ENCODE measurements at regions not wholly inside any gene's neighbourhood (a gene's known extent, or its start where the extent isn't known, plus 50 kb on each side); places are given as distances from the start of the nearest gene placed in this dataset.

DNA sequence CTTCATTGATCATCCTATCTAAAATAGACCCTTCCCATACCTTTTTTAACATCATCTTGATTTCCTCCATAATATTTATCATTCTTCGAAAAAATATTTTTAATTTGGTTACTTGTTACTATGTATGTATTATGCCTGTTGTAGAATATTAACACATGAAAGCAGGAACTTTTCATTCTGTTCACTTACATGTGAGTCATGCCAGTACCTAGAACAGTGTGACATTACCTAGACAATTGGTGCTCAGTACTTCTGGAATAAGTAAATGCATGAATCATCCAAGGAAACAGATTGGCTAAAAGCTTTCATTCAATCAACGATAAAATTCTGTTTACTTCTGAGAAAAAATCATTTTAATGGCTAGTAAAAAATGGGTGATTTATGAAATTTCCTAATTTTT lies 76.4 kb downstream of the CXXC4 start:
- no peak for DNase-seq (ENCODE audit: low spot score)

DNA sequence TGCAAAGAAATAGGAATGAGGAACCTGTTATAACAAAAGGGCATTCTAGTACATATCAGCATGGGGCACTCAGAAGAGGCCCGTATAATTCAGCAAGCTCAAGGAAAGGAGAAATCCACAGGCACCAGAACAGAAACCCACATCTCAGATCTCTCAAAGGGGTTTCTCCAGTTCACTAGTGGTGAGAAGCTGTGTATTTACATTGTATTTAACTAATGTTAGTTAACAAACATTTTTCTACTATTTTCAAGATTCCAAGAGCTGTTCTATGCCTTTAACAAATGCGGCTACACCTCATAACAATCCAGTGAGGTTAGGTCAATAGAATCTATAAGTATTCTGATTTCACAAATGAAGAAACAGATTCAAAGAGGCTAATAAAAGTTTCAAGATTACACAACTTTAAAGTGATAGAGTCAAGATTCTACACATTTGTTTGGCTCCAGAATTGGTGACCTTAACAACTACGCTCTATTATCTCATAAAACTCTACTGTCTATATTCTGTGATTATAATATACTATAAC lies 77.3 kb downstream of the CXXC4 start:
- DNase-seq (ENCODE audit: low spot score) = no peak

DNA sequence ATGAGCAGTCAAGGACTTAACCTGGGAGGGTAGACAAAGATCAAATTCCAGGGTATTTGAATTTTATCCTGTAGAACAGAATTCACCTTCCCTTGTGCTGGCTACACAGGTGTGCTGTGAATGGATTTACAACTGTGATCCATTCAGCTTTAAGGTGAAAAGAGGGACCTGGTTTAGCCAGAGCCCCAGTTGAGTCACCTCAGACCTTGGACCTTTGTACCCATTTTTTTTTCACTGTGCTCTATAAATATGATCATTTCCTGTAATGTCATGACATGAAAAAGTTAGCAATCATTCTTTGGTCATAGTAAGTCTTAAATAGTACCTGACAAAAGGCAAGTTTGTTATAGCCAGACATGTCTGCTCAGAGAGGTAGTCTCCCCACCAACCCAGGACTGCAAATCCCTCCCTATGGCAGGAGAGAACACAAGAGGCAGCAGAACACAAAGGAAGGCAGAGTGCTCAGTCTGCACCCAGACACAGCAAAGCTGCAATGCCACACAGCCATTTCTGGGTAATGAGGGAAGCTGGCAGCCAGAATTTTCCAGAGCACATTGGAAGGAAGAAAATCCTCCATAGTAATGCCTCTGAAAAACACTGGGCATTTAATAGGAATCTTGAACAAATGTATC lies 77.9 kb downstream of the CXXC4 start:
- no peak for DNase-seq (ENCODE audit: low spot score)

DNA sequence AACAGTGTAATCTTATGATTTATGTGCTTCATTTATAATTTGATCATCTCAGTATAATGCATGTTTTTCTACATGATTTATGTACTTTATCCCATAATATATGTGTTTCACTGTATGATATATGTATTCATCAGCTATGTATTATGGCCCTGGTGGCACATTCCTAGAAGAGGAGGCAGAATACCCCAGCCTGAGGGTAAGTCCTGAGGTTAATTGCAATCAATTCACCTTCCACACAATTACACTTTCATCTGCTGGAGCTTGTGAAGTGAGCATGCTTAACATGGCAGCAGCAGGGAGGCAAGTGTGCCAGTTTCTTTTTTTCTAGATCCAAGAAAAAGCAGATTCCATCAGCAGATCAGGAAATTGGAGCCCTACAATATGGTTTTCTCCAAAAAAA lies 81.2 kb downstream of the CXXC4 start:
- DNase-seq (ENCODE audit: low spot score) = no peak

DNA sequence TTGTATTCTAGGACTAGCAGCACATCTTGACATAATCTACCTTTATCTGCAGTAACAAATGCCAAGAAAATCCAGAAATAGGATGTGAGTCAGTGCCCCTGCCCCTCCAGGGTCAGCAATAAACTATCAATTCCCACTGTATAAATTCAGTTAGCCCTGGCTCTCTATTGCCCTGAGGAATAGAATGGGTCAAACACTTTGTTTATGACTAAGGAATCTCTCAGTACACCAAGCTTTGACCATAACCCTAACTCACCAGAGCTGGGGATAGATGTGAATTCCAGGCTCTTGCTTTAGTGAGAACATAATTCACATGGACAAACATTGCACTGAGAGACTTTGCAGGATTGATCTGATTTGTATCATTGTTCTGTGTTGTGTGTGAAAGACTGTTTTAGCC lies 82.3 kb downstream of the CXXC4 start:
- no peak for DNase-seq (ENCODE audit: low spot score)

DNA sequence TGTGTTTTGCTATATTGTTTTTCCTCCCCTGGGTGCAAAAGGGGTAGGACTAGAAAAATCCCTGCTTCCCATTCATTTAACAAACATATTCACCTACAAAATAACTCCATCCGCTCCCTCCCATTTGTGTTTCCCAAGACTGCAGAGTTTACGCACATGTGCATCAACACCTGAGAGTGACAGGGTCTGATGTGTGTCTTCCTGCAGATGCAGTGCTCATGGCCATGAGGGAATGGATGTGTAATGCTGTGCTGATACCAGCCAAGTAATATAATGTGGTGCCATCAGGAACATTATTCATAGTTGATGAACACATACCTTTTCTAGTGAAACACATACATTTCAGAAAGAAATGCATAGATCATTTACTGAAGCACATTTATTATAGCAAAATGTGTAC lies 83.2 kb downstream of the CXXC4 start:
- DNase-seq (ENCODE audit: low spot score) = no peak

DNA sequence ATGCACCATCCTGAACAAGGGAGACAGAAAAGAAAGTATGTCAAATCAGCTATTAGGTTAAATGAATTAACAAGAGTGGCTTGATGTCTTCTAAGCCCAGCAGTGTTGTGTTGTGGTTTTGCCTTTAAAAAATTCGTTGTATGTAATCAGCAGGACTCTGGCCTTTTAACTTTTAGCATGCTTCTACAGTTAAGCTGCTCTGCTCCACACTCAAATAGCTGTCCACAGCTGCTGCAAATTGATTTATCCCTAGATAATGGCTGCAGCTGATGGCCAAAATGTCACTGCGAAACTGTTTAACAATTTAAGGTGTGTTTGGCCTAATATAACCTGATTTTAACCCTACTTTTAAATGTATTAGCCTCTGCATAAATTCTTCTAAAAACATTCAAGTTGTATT lies 85.8 kb downstream of the CXXC4 start:
- no peak for DNase-seq (ENCODE audit: low spot score)

- DNase-seq (ENCODE audit: low spot score) = no peak
These were observed 90.3 kb downstream of the CXXC4 start for GRCh38 chr4:104404361-104404760.

GRCh38 chr4:104395168-104395614 lies 99.5 kb downstream of the CXXC4 start:
- no peak for DNase-seq (ENCODE audit: low spot score)

GRCh38 chr4:104394406-104395167 lies 100.1 kb downstream of the CXXC4 start:
- DNase-seq (ENCODE audit: low spot score) = no peak

DNA sequence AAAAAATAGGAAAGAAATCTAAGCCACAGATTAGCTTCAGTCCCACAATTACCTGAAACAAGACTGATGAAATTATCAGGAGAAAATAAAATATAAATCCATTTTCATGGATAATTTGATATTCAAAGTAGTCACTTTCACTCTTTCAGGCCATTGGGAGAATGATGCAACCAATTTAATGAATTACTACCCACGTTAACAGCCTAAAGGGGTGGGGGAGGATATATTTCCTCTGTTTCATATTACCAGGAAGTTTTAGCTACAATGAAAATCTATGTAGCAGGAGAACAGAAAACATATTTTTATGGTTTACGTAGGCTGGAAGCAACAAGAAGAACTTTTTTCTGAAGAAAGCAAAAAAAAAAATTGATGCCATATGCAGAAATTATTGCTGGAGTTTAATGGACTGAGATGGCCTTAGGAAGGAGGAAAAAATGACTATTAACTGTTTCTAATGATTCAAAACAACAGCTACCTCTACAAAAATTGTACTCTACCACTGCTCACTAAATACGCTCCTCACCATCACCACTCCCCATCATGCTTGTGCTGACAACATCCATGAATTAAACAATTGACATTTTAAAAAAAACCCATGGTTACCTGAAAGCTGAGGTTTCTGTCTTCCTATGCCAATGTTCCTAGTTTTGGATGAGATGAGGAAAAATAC lies 100.9 kb downstream of the CXXC4 start:
- no peak for DNase-seq (ENCODE audit: low spot score)

- no peak for DNase-seq (ENCODE audit: low spot score)
These were observed 109.0 kb downstream of the CXXC4 start for GRCh38 chr4:104385713-104386112.

- DNase-seq (ENCODE audit: low spot score) = no peak
These were observed 111.7 kb downstream of the CXXC4 start for GRCh38 chr4:104382961-104383360.

DNA sequence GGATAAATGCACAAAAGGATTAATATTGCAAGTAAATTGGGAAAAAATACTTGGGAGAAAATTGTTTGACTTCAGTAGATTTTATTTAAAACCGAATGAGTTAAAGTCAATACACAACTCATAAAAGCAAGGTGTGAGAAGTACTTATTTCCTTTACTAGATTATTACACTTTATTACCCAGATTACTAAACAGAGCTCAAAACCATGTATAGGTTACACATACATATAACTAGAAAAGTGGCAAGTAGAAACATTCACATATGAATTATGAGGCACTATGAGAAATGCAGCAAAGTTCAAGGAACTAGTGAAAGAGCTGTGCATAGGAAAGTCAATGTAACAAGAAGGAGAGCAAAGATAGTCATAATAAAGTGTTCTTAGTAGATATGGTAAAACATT lies 113.0 kb downstream of the CXXC4 start:
- DNase-seq (ENCODE audit: low spot score) = no peak

- DNase-seq (ENCODE audit: low spot score) = no peak
These were observed 129.1 kb downstream of the CXXC4 start for GRCh38 chr4:104365618-104366017.

- DNase-seq (ENCODE audit: low spot score) = no peak
These were observed 141.2 kb downstream of the CXXC4 start for GRCh38 chr4:104353481-104353880.

- no peak for DNase-seq (ENCODE audit: low spot score)
These were observed 142.5 kb downstream of the CXXC4 start for GRCh38 chr4:104352211-104352610.

DNA sequence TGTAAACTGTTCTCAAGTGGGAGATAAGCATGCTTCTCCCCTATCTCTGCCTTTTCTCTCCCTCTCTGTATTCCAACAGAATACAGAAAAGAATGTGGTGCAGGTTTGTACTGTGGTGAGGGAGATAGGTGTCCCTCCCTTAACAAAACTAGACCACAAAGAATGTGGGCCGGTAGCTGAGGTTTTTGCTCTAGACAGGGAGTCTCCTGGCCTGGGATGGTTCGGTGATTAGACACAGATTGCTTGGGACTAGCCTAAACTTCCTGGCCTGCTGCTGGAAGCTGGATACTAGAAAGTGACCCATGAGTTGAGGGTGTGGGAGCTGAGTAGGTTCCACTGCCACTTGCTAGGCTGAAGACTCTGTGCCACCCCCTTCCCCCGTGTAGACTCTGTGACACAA lies 143.0 kb downstream of the CXXC4 start:
- no peak for DNase-seq (ENCODE audit: low spot score)

- no peak for DNase-seq (ENCODE audit: low spot score)
These were observed 149.0 kb downstream of the CXXC4 start for GRCh38 chr4:104345598-104346242.

DNA sequence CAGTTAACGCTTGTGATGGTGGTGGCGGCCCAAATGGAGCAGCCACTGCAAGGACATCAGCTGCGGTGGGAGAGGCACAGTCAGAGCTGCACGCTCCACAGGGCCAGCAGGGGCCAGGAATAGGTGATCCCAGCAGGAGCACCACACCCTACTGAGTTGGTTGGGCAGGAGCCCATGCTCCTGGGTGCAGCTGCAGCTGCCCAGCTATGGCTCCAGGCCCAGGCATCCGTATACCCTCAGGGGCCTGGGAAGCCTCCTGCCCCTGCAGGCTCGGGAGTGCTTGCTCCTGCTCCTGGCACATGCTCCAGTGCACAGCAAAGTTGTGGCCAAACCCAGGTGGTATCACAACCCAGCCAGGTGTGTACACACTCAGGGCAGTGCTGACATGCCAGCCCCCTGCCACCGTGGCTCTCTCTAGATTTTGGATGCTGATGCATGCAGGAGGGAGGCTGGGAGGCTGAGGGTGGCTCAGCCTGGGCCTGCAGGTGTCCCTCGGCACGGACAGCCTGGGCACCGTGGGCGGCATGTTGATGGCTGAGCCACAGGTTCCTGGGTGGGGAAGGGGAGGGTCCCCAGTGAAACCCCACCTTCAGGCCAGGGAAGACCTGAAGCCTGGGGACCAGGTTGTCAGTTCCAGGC lies 150.2 kb downstream of the CXXC4 start:
- no peak for DNase-seq (ENCODE audit: low spot score)

GRCh38 chr4:104334410-104334809 lies 160.3 kb downstream of the CXXC4 start:
- no peak for DNase-seq (ENCODE audit: low spot score)
